HepG2 (cell line): ENCODE measurements at regions not wholly inside any gene's neighbourhood (a gene's known extent, or its start where the extent isn't known, plus 50 kb on each side); places are given as distances from the start of the nearest gene placed in this dataset.

ENCODE experiments used
- CBFB ChIP-seq: sonication (generic); formaldehyde crosslinking; IDR thresholded peaks from 2 replicates; pipeline ENCODE4 v1.4.0; 2020; ENCODE audit warnings: missing genetic modification reagents
- ETV5 ChIP-seq: IDR thresholded peaks from 2 replicates; pipeline ENCODE4 v1.6.1; 2018; ENCODE audit warnings: missing biosample characterization, missing genetic modification reagents, inconsistent platforms, borderline replicate concordance
- FIP1L1 ChIP-seq: fragments of 200-400 bp; formaldehyde crosslinking; IDR thresholded peaks from 2 replicates; pipeline ENCODE4 v1.6.1; 2018; ENCODE audit warnings: low read depth, mild to moderate bottlenecking, low read length, moderate library complexity, borderline replicate concordance; ENCODE audit not compliant: insufficient read depth
- FOXO1 ChIP-seq: sonication (generic); formaldehyde crosslinking; IDR thresholded peaks from 2 replicates; pipeline ENCODE4 v1.4.0; 2020; ENCODE audit warnings: missing genetic modification reagents
- MAFF ChIP-seq: IDR thresholded peaks from 2 replicates; pipeline ENCODE4 v1.6.1; 2011; ENCODE audit warnings: low read depth, low read length, improper control_type of control experiment
- MATR3 ChIP-seq: sonication (generic); formaldehyde crosslinking; IDR thresholded peaks from 2 replicates; pipeline ENCODE4 v1.4.0; 2020; ENCODE audit warnings: missing genetic modification reagents
- NR3C1 ChIP-seq: sonication (generic); formaldehyde crosslinking; IDR thresholded peaks from 2 replicates; pipeline ENCODE4 v1.4.0; 2020; ENCODE audit warnings: missing genetic modification reagents
- NRL ChIP-seq: sonication (generic); formaldehyde crosslinking; IDR thresholded peaks from 2 replicates; pipeline ENCODE4 v1.5.0; 2020; ENCODE audit warnings: missing genetic modification reagents, mild to moderate bottlenecking, moderate library complexity, borderline replicate concordance
- RARA ChIP-seq: IDR thresholded peaks from 2 replicates; pipeline ENCODE4 v1.6.1; 2016; ENCODE audit warnings: missing genetic modification reagents, missing compliant biosample characterization
- RERE ChIP-seq: IDR thresholded peaks from 2 replicates; pipeline ENCODE4 v1.6.1; 2016; ENCODE audit warnings: low read depth, missing genetic modification reagents, missing compliant biosample characterization
- STAT6 ChIP-seq: sonication (generic); formaldehyde crosslinking; IDR thresholded peaks from 2 replicates; pipeline ENCODE4 v1.4.0; 2020; ENCODE audit warnings: missing genetic modification reagents, mild to moderate bottlenecking, borderline replicate concordance
- XRCC5 ChIP-seq: fragments of 200-400 bp; formaldehyde crosslinking; optimal IDR thresholded peaks from 2 replicates; pipeline ENCODE3; 2017; ENCODE audit warnings: mild to moderate bottlenecking, low read length
- ZNF496 ChIP-seq: sonication (generic); formaldehyde crosslinking; IDR thresholded peaks from 2 replicates; pipeline ENCODE4 v1.8.1; 2023; ENCODE audit warnings: mild to moderate bottlenecking, moderate library complexity, missing genetic modification reagents; ENCODE audit not compliant: insufficient replicate concordance
- TF ChIP-seq, protein P1 (sequence below): sonication (generic); formaldehyde crosslinking; IDR thresholded peaks from 2 replicates; pipeline ENCODE4 v1.5.0; 2020; ENCODE audit warnings: mild to moderate bottlenecking, missing genetic modification reagents, borderline replicate concordance
- TF ChIP-seq, protein P2 (sequence below): sonication (generic); formaldehyde crosslinking; conservative IDR thresholded peaks from 2 replicates; pipeline ENCODE4 v1.8.0; 2022; ENCODE audit warnings: missing genetic modification reagents

GRCh38 chr13:50187352-50188029 is 172.2 kb downstream of the KCNRG start (continued):
- TF ChIP-seq, protein P1, sequence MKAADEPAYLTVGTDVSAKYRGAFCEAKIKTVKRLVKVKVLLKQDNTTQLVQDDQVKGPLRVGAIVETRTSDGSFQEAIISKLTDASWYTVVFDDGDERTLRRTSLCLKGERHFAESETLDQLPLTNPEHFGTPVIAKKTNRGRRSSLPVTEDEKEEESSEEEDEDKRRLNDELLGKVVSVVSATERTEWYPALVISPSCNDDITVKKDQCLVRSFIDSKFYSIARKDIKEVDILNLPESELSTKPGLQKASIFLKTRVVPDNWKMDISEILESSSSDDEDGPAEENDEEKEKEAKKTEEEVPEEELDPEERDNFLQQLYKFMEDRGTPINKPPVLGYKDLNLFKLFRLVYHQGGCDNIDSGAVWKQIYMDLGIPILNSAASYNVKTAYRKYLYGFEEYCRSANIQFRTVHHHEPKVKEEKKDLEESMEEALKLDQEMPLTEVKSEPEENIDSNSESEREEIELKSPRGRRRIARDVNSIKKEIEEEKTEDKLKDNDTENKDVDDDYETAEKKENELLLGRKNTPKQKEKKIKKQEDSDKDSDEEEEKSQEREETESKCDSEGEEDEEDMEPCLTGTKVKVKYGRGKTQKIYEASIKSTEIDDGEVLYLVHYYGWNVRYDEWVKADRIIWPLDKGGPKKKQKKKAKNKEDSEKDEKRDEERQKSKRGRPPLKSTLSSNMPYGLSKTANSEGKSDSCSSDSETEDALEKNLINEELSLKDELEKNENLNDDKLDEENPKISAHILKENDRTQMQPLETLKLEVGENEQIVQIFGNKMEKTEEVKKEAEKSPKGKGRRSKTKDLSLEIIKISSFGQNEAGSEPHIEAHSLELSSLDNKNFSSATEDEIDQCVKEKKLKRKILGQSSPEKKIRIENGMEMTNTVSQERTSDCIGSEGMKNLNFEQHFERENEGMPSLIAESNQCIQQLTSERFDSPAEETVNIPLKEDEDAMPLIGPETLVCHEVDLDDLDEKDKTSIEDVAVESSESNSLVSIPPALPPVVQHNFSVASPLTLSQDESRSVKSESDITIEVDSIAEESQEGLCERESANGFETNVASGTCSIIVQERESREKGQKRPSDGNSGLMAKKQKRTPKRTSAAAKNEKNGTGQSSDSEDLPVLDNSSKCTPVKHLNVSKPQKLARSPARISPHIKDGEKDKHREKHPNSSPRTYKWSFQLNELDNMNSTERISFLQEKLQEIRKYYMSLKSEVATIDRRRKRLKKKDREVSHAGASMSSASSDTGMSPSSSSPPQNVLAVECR = peak; percentile 68; the same call in 1 of the 2 replicates
- TF ChIP-seq XRCC5 = no peak
- TF ChIP-seq NR3C1 (CRISPR knock-in tag) = no peak
- TF ChIP-seq FOXO1 = peak; percentile 81
- no peak for TF ChIP-seq FIP1L1
- peak; percentile 65 for TF ChIP-seq RERE (CRISPR knock-in tag)
- 0 out of 2 replicates have a peak, but pooled peaks have one; percentile 11 for TF ChIP-seq MAFF
- TF ChIP-seq MATR3 (CRISPR knock-in tag) = no peak
- no peak for TF ChIP-seq NRL
- peak; percentile 28; the same call in 1 of the 2 replicates for TF ChIP-seq ETV5 (CRISPR knock-in tag)
- no peak for TF ChIP-seq CBFB (CRISPR knock-in tag)
- TF ChIP-seq ZNF496 (CRISPR knock-in tag) = no peak
- no peak for TF ChIP-seq STAT6 (CRISPR knock-in tag)
- peak; percentile 85 for TF ChIP-seq RARA (CRISPR knock-in tag)
- TF ChIP-seq, protein P2, sequence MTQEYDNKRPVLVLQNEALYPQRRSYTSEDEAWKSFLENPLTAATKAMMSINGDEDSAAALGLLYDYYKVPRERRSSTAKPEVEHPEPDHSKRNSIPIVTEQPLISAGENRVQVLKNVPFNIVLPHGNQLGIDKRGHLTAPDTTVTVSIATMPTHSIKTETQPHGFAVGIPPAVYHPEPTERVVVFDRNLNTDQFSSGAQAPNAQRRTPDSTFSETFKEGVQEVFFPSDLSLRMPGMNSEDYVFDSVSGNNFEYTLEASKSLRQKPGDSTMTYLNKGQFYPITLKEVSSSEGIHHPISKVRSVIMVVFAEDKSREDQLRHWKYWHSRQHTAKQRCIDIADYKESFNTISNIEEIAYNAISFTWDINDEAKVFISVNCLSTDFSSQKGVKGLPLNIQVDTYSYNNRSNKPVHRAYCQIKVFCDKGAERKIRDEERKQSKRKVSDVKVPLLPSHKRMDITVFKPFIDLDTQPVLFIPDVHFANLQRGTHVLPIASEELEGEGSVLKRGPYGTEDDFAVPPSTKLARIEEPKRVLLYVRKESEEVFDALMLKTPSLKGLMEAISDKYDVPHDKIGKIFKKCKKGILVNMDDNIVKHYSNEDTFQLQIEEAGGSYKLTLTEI (CRISPR knock-in tag) = no peak
